Vagina (tissue), 2 donors: ENCODE measurements at regions not wholly inside any gene's neighbourhood (a gene's known extent, or its start where the extent isn't known, plus 50 kb on each side); places are given as distances from the start of the nearest gene placed in this dataset.

Experiments
- DNase-seq, 2 donors: peaks; one replicate each; pipeline ENCODE4 v3.0.0-alpha.2; 2017; ENCODE audit errors: extremely low spot score in 2 of 2
- H3K27ac ChIP-seq: fragments of 200-600 bp; sonication (generic); one replicate; pipeline ENCODE4 v1.5.1; 2019
- H3K27me3 ChIP-seq: fragments of 200-600 bp; sonication (generic); one replicate; pipeline ENCODE4 v1.5.1; 2019
- H3K36me3 ChIP-seq, 2 donors: fragments of 200-600 bp; sonication (generic); one replicate each; pipeline ENCODE4 v1.5.1; 2017 to 2019
- H3K4me1 ChIP-seq: fragments of 200-600 bp; sonication (generic); one replicate; pipeline ENCODE4 v1.5.1; 2019
- H3K4me3 ChIP-seq, 2 donors: fragments of 200-600 bp; sonication (generic); 1 replicate in 1 of 2; 2 replicates in 1 of 2; pipeline ENCODE4 v1.5.1; 2016 to 2019
- H3K9me3 ChIP-seq: fragments of 200-600 bp; sonication (generic); one replicate; pipeline ENCODE4 v1.5.1; 2019
- CTCF ChIP-seq, 3 experiments: fragments of 450-650 bp in 2 of 3; fragments of 200-600 bp in 1 of 3; sonication (generic) in 1 of 3; IDR thresholded peaks; one replicate each; pipeline ENCODE4 v1.5.1; 2017 to 2019; ENCODE audit warnings: antibody characterized with exemption in 3 of 3, mild to moderate bottlenecking in 2 of 3, moderate library complexity in 2 of 3
- POLR2A ChIP-seq, 2 donors: fragments of 450-650 bp; IDR thresholded peaks; one replicate each; pipeline ENCODE4 v1.6.1; 2017; ENCODE audit warnings: antibody characterized with exemption in 2 of 2, mild to moderate bottlenecking in 2 of 2, moderate library complexity in 2 of 2
- POLR2AphosphoS5 ChIP-seq, 2 donors: sonication (generic); formaldehyde crosslinking; IDR thresholded peaks; one replicate each; pipeline ENCODE4 v1.9.0; 2017; ENCODE audit warnings: antibody characterized with exemption in 2 of 2, mild to moderate bottlenecking in 2 of 2, low read depth in 1 of 2; ENCODE audit not compliant: insufficient read depth in 1 of 2
- intact Hi-C: fragments of 100-400 bp; cut with DNase I; formaldehyde crosslinking; loops from one replicate; pipeline ENCODE4 v1.15.1; 2023

GRCh38 chr1:217011097-217011496 is 287.9 kb upstream of the ESRRG start:
- H3K27ac ChIP-seq: no peak overlapping the region
- H3K9me3 ChIP-seq: no peaks in the 10 kb centered on the region
- H3K36me3 ChIP-seq: no peaks in the 10 kb centered on the region
- no peak overlapping the region for H3K4me3 ChIP-seq
- intact Hi-C loops: no loop called here
- no peaks in the 10 kb centered on the region for H3K4me1 ChIP-seq
- DNase-seq: no peak
- TF ChIP-seq CTCF (IDR thresholded peaks at IDR 0.05) (no peak), POLR2AphosphoS5 (IDR thresholded peaks at IDR 0.05; ENCODE audit: insufficient read depth in 1 of 2, low read depth in 1 of 2) (no peak), POLR2A (IDR thresholded peaks at IDR 0.05) (no peak)
- no peaks in the 10 kb centered on the region for H3K27me3 ChIP-seq

GRCh38 chr1:217010253-217010652 is 287.0 kb upstream of the ESRRG start:
- H3K9me3 ChIP-seq: no peaks in the 10 kb centered on the region
- no peak overlapping the region for H3K27ac ChIP-seq
- intact Hi-C loops: no loop called here

GRCh38 chr1:217009376-217009775 is 286.1 kb upstream of the ESRRG start:
- Histone ChIP-seq H3K27me3 (no peaks in the 10 kb centered on the region), H3K9me3 (no peaks in the 10 kb centered on the region), H3K36me3 (no peaks in the 10 kb centered on the region), H3K27ac (no peak overlapping the region), H3K4me3 (no peak overlapping the region), H3K4me1 (no peaks in the 10 kb centered on the region)
- intact Hi-C loops: no loop called here
- TF ChIP-seq CTCF (IDR thresholded peaks at IDR 0.05) (no peak), POLR2AphosphoS5 (IDR thresholded peaks at IDR 0.05; ENCODE audit: insufficient read depth in 1 of 2, low read depth in 1 of 2) (no peak), POLR2A (IDR thresholded peaks at IDR 0.05) (no peak)
- DNase-seq: no peak

More at GRCh38 chr1:217010253-217010652, 287.0 kb upstream of the ESRRG start:
- no peaks in the 10 kb centered on the region for H3K27me3 ChIP-seq
- H3K4me1 ChIP-seq: no peaks in the 10 kb centered on the region
- TF ChIP-seq CTCF (IDR thresholded peaks at IDR 0.05): no peak
- TF ChIP-seq POLR2A (IDR thresholded peaks at IDR 0.05): no peak
- TF ChIP-seq POLR2AphosphoS5 (IDR thresholded peaks at IDR 0.05; ENCODE audit: insufficient read depth in 1 of 2, low read depth in 1 of 2): no peak
- H3K4me3 ChIP-seq: no peak overlapping the region
- no peak for DNase-seq
- no peaks in the 10 kb centered on the region for H3K36me3 ChIP-seq

GRCh38 chr1:217004776-217005436 is 281.7 kb upstream of the ESRRG start:
- TF ChIP-seq POLR2A (IDR thresholded peaks at IDR 0.05) (no peak), POLR2AphosphoS5 (IDR thresholded peaks at IDR 0.05; ENCODE audit: insufficient read depth in 1 of 2, low read depth in 1 of 2) (no peak), CTCF (IDR thresholded peaks at IDR 0.05) (no peak)
- no peak for DNase-seq

GRCh38 chr1:217003355-217003754 is 280.1 kb upstream of the ESRRG start:
- Histone ChIP-seq H3K4me3 (no peak overlapping the region), H3K36me3 (no peaks in the 10 kb centered on the region), H3K4me1 (no peaks in the 10 kb centered on the region), H3K9me3 (no peaks in the 10 kb centered on the region), H3K27me3 (no peaks in the 10 kb centered on the region), H3K27ac (no peak overlapping the region)
- TF ChIP-seq POLR2AphosphoS5 (IDR thresholded peaks at IDR 0.05; ENCODE audit: insufficient read depth in 1 of 2, low read depth in 1 of 2) (no peak), CTCF (IDR thresholded peaks at IDR 0.05) (no peak), POLR2A (IDR thresholded peaks at IDR 0.05) (no peak)
- intact Hi-C loops: no loop called here
- no peak for DNase-seq

More at GRCh38 chr1:217004776-217005436, 281.7 kb upstream of the ESRRG start:
- H3K27me3 ChIP-seq: no peaks in the 10 kb centered on the region
- H3K4me3 ChIP-seq: no peak overlapping the region
- intact Hi-C loops: no loop called here
- H3K36me3 ChIP-seq: no peaks in the 10 kb centered on the region
- no peak overlapping the region for H3K27ac ChIP-seq
- H3K9me3 ChIP-seq: no peaks in the 10 kb centered on the region
- H3K4me1 ChIP-seq: no peaks in the 10 kb centered on the region
